OCI-LY7 (cell line): ENCODE measurements at regions not wholly inside any gene's neighbourhood (a gene's known extent, or its start where the extent isn't known, plus 50 kb on each side); places are given as distances from the start of the nearest gene placed in this dataset.

Experiments
- CTCF ChIP-seq: fragments of 200-600 bp; sonication (generic); conservative IDR thresholded peaks from 2 replicates; pipeline ENCODE4 v1.5.1; 2014; ENCODE audit warnings: mild to moderate bottlenecking, antibody characterized with exemption, low read length, moderate library complexity, mixed read lengths
- EZH2phosphoT487 ChIP-seq: fragments of 200-600 bp; sonication (generic); IDR thresholded peaks from 2 replicates; pipeline ENCODE4 v1.6.1; 2018; ENCODE audit warnings: low read depth, borderline replicate concordance, mild to moderate bottlenecking, mixed run types, antibody characterized with exemption, low read length, moderate library complexity, mixed read lengths

- TF ChIP-seq CTCF (no peak), EZH2phosphoT487 (no peak)
Measured at GRCh38 chr16:64131423-64131822, 990.4 kb downstream of the CDH11 start.
